GM10847 (cell line): ENCODE measurements at regions not wholly inside any gene's neighbourhood (a gene's known extent, or its start where the extent isn't known, plus 50 kb on each side); places are given as distances from the start of the nearest gene placed in this dataset.

Source experiments
- POLR2A ChIP-seq: IDR thresholded peaks from 2 replicates; pipeline ENCODE4 v1.6.1; 2011; ENCODE audit not compliant: insufficient read length; ENCODE audit errors: extremely low read depth

- no peak for TF ChIP-seq POLR2A
Measured at GRCh38 chr2:118292991-118293390, 204.7 kb downstream of the INSIG2 start.

DNA sequence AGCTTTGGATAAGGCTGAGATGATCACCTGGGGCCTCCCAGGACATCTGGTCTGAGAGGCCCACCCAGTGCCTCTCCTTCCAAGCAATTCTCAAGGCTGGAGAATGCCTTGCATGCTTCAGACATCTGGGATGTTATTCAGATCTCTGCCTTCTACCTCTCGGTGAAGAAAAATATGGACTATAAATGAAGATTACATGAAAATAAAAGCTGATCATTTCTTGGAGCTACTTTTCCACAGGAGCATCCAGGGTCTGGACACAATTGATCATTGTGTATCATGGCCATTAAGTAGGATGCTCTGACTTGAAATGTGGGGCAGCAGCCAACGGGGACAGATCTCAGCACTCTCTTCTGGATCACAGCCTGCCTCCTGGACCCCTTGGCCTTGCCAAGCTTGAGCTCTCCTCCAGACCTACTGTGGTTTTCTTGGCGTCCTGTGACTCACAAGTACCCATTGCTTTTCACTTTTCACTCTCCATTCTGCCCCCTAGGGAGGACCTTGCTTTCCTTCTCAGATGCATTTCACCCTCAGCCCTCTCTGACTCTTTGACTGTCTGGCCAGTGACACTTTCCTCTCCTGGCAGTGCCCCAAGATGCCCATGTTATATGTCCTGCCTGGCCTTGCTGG, 203.1 kb downstream of the INSIG2 start:
- no peak for TF ChIP-seq POLR2A

- TF ChIP-seq POLR2A: no peak
Measured at GRCh38 chr2:118290411-118291250, 202.4 kb downstream of the INSIG2 start.

- TF ChIP-seq POLR2A: no peak
Measured at GRCh38 chr2:118279005-118279404, 190.7 kb downstream of the INSIG2 start.

GRCh38 chr2:118278046-118278445, 189.8 kb downstream of the INSIG2 start:
- TF ChIP-seq POLR2A: no peak

GRCh38 chr2:118274841-118275510, 186.7 kb downstream of the INSIG2 start:
- TF ChIP-seq POLR2A: no peak

DNA sequence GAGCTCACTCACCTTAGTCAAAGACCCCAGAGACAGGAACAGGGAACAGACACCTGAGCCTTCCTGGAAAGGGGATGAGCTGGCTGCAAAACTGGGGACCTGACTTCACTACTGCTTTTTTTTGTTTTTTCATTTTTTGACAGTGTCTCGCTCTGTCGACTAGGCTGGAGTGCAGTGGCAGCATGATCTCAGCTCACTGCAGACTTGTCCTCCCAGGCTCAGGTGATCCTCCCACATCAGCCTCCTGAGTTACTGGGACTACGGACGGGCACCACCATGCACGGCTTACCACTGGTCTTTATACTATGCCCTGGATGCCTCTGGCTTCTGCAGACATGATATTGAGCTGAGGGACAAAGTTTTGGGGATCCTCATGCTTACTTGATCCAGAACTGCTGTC, 184.1 kb downstream of the INSIG2 start:
- TF ChIP-seq POLR2A: no peak

DNA sequence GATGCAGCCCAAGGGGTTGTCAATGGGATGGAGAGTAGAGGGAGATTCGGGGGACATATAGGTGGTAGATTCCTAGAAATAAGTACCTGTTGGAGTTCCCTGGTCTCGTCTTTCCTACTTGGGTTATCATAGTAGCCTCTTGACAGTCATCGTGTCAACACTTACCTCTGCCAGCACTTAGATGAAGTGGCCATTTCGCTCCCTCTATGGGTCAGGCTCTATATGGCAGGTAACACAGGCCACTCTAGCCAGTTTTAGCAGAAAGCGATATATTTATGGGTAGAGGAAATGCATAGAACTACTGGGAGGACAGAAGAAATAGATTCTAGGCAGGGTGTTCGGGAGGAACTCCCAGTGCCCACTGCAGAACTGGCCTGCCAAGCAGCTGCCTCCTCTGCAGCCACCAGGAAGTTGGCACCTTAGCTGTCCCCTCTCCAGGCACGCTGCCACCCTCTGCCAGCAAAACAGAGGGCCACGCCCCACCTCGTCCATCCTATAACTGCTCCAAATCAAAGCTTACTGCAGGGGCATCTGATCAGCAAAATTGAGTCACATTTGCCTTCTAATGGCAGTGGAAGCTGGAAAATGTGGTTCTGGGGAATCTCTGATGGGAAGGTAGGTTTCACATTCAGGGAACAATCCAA, 181.3 kb downstream of the INSIG2 start:
- no peak for TF ChIP-seq POLR2A

- TF ChIP-seq POLR2A: no peak
Measured at GRCh38 chr2:118268268-118268667, 180.0 kb downstream of the INSIG2 start.

- no peak for TF ChIP-seq POLR2A
Measured at GRCh38 chr2:118265873-118266455, 177.7 kb downstream of the INSIG2 start.

DNA sequence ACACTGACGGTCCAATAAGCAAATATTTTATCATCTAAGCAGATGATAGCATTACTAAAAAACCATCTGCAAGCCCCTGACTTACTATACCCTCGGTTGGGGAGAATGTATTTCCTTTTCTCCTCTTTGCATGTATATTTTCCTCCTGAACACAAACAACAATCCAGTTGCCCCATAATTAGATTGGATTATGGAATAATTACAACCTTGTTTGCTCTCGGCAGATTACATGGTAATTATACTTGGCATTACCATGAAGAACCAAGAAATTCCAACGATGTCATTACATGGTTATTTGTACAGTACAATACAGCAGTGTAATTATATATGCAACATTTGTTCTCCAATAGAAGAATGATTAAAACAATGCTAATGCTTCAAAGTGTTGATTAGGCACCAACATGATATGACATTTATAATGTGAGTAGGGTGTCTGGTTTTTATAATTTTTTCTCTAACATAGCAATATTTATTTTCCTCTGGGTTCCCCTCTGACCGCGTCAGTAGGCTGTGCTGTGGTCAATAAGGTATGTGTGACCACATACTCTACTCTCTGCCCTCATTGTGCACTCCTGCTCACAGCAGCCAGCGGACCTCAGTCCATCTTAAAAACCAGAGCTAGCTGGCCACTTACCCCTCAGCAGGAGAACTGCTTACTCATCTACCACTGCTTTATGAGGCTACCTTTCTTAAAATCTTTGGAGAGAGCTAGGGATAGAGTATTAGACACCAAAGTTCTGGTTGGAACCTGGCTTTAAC, 176.1 kb downstream of the INSIG2 start:
- TF ChIP-seq POLR2A: no peak

- no peak for TF ChIP-seq POLR2A
Measured at GRCh38 chr2:118257696-118258095, 169.4 kb downstream of the INSIG2 start.

DNA sequence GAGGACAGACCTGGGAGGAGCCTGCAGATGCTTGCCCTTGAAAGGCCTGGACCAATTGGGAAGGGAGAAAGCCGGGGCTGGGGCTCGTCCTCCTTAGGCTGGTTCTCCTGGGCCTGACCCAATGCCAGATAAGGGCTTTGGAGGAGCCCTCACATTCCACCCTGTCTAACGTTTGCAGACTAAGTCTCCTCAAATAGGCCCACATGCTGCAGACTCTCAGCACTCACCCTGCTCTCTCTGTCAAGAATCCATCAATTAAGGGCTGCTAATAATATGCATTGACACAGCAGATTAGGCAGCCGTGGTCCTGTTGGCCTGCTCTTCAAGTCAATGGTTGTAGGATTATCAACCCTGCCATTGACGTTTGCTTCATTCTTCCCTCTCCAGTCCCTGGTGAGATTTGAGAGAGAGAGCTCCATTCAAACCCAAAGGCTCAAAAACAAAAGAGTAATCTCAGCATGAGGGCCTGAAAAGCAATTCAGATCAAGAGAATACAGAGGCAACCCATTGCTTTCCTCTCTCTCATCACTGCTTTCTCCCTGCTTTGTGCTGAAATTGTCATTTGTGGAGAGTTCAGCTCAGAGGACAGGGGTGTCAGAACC, 167.6 kb downstream of the INSIG2 start:
- no peak for TF ChIP-seq POLR2A

DNA sequence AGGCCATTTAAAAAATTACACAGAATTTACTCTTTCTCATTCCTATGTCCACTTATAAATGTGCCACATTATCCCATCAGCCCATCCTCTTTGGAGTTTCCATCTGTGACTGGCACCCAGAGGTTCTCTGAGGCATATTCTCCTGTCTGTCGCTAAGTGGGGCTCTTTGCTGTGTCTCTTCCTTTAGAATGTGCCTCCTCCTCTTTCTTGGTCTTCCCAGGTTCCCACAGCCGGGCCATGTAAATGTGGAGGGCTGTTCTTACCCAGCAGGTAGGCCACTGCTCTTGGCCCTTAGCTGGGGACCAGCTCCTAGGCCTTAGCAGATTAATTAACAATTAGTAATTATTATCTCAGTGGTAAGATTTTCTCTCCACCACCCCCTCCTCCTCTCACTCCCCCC, 167.0 kb downstream of the INSIG2 start:
- TF ChIP-seq POLR2A: no peak
